ENCODE measurements at regions not wholly inside any gene's neighbourhood (a gene's known extent, or its start where the extent isn't known, plus 50 kb on each side); places are given as distances from the start of the nearest gene placed in this dataset.

GRCh38 chr18:73824671-73825070 lies 323.0 kb downstream of the FBXO15 start:
- TF ChIP-seq CTCF (IDR thresholded peaks at IDR 0.05) (no peak), POLR2A (IDR thresholded peaks at IDR 0.05) (no peak)
